ENCODE measurements at regions not wholly inside any gene's neighbourhood (a gene's known extent, or its start where the extent isn't known, plus 50 kb on each side); places are given as distances from the start of the nearest gene placed in this dataset.

DNA sequence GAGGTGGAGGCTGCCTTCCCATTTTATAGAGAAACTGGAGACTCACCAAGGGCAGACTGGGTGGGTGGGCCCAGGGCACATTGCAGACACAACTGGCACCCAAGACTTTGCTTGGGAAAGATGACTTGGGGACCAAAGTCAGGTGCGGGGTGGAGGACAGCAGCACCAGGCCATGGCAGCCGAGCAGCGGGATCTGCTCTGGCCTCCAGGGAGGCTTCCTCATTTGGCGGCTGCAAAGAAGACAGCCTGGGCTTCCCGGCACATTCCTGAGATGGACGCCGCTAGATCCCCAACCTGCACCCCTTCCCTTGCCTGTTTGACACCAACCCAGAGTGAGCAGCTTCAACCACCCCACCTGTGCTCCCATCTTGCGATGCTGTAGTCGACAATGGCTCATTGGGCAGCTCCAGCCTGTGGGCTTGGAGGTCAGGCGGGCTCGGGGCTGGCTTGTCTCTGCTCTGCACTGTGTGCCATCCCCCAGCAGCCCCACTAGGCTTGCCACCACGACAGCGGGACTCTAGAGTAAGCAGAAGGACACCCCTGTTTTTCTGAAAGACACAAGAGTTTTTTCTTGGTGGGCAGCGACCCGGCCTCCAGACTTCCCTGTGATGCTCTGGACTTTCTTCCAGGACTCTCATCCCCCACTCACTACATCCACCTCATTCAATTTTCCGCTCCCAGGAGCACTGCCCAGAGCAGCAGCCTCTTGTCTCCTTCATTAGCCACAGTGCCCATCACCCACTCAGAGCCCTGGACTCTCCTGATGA lies 184.9 kb upstream of the CST7 start:
- DNase-seq: no peak

DNA sequence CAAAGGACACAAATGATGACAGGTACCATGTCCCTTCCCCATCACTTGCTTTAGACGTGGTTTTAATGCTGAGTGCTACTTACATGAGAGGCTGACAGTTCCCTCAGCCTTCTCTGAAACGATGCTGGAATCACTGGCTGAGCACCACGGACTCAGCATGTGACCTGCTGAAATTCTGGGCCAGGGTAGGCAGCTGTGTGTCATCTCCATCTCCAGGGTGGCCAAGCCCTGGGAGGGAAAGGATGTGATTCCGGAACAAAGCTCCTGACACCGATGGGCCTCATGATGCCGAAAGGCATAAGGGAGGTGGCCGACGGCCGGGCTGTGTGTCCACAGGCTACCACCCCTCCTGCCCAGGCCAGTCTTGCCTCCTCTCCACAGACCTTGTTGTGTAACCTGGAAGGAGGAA lies 184.3 kb upstream of the CST7 start:
- DNase-seq: no peak

DNA sequence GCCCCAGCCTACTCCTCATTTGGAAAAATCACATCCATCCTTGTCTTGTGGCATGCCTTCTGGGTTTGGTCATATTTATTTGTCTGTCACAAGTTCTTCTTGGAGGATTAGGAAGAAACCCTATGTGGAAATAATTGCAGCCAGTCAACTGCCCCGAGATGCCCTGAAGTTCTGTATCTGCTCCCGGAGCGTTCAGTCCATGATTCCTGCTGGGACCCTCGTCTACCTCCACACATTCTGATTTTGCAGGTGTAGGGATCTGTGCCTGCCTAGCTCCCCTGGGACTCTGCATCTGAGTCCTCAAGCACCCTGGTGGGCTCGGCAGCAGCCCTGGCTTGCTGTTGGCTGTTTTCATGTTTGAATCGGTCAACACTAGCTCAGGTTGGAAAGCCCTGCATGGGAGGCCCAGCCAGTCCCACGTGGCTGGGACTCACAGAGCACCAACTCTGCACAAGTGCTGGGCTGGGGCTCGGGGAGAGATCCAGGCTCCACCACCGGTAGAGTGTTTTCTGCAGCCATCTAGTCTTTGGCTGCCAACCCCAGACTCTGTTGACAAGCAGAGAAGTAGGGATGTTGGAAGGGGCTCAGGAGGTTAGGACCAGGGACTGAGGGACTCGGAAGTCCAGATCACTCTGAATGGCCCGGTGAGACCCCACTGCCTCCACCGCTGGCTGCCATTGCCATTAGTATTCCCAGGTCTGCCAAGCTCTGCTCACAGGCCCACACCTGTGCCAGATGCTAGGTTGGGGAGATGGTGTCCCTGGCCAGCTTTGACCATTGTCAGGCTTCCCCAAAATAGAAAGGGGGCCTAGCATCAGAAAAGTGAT lies 183.5 kb upstream of the CST7 start:
- no peak for DNase-seq

DNA sequence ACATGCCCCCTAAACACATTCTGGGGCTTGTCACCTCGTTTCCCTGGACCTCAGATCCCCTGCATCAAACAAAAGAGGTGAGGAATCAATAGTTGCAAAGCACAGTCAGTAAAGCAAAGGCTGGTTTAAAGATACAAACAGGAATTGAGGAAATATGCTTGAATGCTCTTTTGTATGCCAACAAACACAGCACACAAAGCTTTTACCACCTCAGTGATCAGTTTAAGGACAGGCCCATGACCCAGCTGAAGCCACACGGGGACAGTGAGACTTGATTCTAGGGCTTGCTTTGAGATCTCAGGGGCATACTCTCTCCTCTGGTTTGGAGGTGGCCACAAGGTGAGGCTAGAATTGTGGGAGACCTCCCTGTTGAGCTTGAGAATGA lies 182.9 kb upstream of the CST7 start:
- no peak for DNase-seq

DNA sequence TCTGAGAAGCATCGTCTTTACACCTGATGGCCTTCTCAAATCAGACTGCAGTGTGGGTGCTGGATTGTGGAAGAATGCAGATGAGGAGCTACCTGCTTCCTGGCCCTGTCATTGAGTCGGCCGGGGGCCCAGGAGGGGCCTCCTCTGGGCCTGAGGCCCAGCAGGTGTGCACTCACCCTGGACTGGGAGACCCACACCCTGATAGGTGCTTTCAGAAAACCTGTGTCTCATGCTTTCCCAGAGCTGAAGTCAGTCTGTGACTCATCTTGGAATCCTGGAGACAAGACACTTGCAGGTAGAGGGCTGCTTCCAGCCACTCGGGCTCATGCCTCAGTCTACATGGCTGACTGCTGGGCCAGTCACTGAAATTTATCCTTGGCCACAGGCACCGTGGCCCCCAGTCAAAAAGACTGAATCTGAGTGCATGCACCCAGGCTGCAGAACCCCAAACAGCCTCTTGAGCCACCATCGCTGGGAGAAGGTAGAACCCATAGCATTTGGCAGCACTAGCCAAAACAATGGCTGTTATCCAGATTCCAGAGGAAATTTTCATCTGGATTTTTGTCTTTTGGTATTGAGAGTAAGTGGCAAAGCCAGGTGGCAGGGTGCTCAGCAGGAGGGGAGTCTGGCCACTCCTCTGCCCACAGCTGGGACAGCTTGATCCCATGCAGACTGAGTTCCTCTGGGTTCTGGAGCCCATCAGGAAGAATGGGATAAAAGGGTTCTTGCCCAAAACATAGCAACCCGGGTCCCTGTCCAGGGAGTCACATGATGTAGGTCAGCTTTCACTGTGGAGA lies 182.0 kb upstream of the CST7 start:
- DNase-seq: no peak

DNA sequence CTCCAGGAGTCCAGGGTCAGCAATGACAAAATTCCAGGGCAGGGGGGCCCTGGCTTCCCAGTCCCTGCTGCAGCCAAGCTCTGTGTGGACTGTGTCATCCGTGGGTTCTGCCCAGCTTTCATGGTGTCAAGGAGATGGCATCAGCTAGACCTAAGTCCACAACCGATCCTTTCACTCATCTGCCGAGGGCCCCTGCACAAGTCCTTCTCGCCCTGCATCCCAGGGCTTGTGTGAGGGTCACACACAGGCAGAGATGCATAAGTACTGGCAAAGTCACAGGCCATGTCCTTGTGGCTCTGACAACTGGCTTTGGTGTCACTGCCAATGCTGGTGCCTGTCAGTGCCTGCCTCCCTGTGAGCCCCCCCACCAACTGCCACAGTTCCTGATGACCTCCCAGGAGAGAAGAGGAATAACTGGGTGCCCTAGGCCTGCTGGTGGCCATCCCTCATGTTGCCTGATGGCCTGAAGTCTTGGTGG lies 181.4 kb upstream of the CST7 start:
- no peak for DNase-seq

DNA sequence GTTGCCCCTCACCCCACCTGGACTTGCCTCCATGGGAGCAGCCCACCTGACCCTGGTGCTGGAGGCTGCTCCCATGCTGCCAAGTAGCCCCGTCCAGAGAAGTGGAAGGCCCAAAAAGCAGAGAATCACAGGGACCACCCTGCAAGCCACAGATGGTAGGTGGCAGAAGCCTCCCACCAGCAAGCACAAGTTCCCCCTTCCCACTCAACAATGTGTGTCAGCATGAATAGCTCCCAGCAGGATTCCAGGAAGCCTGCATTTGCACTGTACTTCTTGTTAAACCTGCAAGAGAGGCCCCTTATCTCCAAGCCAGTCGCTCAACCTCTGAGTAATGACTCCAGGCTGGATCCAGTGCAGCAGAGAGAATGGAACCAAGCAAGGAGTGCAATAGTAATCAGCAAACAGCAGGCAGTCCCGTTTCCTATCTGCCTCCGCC lies 180.8 kb upstream of the CST7 start:
- no peak for DNase-seq

DNA sequence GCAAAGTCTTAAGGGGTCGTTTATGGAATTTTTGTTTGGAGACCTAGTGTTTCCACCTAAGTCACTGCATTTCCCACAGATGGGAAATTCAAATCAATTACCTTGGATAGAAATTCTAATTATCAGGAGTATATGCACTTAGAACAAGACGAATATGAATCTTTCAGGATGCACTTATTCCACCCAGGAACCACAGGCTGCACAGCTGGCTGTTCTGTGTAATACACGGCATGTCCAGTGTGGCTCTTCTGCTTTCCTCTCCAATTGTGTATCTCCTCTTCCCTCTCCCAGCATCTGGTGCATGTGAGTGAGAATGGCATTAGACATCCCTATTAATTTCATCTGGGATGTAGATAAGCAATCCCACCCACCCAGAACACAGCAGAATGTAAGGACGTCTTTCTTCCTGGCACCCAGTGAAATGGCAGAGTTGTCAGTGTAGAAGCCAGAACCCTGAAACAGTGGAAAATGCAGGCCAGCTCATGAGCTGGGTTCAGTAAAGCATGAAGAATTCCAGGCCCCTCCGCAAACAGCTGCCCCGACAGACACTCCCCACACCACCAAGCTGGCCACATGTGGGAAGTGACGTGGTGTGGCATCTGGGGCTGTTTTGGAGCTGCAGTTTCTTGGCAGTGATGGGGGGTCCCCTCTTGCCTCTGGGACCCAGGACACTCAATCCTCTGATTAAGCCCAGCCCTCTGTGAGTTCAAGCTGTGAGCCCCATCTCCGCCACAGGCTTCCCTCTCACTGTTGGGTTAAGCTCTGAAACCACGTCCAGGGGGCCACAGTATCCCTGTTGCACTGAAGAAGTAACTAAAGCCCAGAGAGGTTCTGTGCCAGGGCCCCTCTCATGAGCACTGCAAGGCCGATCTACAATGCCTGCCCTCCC lies 180.1 kb upstream of the CST7 start:
- no peak for DNase-seq

DNA sequence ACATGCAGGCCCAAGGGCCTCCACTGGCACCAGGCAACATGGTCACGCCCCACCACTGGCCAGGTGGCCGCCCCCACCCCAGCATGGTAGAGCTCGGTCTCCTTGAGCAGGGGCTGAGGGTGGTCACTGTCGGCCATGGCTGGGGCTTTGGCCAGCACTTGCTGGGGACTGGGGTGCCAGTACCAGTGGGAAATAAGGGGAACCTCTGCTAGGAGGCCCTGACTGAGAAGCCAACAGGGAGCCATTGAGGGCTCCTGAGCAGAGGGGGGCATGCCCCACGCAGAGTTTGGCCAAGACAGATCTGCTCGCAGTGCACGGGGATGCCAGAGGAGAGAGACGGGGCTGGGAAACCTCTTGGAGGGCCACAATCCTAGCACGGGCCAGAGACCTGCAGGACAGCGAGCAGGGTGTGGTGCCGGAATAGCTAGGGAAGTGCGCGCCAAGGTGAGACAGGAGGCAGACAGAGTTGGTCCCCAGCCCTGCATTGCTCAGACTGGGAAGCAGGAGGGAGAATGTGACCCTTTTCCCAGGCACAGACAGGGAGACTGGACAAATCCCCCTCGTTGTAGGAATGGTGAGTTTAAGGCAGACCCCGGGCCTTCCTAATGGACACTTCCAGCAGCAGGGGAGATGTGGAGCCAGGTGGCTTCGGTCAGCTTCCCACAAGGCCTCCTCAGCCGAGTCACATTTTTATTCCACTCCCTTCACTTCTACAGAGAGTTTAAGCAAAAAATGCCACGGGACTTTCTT lies 179.0 kb upstream of the CST7 start:
- no peak for DNase-seq

DNA sequence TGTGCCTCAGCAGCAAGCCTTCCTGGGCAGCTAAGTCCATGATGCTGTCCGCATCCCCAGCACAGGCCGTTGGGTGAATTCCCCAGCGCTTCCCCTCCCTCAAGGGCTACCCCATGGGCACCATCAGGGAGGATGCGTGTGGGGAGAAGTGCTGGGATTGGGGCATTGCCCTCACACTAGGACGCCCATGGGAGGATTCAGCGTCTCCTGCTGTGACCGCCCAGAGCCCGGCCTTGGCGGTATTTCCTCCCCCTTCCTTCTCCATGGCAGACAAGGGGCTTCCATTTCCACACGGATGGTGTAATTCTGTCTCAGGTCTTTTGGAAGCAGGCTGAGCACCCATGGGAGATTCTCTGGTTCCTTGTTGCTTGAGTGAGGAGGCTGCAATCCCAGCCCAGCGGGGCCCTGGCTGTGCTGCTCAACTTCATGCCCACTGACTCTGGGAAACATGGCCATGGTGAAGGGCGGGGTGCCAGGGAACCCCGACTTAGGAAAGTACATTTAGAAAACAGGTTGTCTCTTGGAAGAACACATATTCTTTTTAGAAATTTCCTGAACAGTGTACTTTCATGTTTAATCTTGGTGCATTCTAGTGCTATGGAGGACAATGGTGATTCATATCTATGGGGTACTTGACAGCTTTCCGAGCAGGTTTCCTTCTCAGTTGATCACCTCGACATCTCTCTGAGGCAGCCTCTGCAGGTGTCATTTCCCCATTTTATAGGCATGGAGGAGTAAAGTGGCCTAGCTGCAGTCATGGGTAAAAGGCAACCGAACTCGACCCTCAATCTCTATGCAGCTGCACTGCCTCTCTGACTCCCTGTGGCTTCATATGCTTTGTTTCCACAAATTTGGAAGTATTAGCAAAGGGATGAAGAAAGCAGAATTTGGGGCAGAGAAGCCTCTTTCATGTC lies 178.2 kb upstream of the CST7 start:
- no peak for DNase-seq

DNA sequence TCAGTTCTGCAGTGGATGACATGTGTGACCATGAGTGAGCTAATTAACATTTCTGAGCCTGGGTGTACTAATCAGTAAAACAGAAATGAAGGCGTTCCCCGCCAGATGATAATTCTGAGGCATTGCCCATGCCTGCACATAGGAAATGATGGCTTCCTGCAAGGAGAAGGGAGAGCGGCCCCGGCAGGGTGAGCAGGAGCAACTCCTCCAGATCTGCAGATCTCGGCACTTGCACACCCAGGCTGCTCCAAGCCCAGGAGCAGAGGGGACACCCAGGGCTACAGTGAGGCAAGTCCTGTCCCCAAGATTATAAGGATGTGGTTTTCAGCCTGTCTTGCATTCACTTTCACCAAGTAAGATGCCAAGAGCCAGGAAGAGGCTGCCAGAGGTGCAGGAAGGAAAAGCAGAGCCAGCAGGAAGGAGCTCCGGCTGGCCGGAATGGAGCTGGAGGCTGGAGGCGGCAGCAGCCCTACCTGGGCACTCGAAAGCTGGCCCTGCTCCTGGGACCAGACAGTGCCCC lies 177.5 kb upstream of the CST7 start:
- no peak for DNase-seq

DNA sequence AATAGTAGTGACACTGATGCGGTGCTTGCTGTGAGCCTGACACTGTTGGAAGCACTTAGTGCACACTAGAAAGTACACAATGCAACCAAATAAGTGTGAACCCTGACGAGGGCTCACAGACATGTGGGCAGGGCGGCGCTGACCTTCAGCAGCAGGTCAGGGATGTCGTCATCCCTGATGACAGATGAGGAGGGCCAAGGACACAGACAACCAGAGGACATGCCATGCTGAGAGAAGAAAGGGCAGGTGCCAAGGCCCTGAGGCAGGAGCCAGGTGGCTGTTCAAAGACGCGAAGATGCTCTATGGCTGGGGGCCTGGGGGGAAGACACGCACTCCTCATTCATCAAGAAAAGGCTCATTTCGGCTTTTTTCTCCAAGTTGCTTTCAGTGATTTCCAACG lies 176.4 kb upstream of the CST7 start:
- DNase-seq: no peak

DNA sequence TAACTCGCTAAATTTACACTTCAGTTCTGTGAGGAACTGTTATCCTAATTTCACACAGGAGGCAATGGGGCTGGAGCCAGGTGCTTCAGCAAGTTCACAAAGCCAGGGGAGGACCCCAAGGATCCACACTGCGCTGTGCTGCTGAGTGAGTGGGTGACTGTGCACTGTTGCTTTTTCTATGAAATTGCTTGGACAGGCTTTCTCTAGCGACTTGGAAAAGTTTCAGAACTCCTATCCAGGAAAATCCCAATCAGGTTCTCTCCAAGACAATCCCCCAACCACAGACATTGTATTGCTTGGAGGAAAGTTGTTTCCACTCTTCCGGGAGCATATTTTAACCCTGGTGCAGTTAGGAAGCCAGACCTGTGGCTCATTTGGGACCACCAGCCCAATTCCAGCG lies 175.9 kb upstream of the CST7 start:
- DNase-seq: no peak

DNA sequence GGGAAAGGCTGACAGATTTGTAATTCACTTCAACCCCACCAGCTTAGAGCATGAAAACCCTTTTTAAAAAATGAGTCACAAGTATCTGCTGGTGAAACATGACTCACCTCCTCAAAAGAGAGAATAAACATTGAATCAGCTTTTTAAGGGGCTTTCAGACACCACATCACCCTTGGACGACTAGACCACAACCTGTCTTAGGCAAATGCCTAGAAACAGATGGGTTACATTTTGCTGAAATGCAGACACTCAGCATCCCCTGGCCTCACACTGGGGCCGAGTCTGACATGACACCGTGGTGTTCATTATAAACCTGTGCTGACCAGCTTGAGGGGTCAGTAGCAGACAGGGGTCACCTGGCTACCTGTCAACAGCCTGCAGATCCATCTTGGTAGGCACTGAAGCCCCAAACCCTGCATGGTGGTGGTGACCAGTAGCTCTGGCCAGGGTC lies 175.3 kb upstream of the CST7 start:
- DNase-seq: no peak

DNA sequence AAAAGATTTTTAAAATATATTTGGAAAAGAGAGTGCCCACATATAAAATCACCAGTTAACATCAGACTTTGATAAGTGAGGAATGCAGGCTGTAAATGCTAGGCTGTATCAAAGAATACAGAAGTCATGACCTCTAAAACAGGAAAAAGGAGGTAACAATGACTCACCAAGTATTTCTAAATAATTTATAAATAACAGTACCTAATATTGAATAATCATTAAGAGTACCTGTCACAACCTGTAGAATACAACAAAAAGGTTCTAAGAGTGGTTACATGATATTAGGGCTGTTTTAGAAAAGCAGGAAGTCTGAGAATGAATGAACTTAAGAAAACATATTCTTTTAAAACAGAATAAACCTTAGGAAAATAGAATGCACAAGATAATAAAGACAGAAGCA lies 173.1 kb upstream of the CST7 start:
- no peak for DNase-seq

DNA sequence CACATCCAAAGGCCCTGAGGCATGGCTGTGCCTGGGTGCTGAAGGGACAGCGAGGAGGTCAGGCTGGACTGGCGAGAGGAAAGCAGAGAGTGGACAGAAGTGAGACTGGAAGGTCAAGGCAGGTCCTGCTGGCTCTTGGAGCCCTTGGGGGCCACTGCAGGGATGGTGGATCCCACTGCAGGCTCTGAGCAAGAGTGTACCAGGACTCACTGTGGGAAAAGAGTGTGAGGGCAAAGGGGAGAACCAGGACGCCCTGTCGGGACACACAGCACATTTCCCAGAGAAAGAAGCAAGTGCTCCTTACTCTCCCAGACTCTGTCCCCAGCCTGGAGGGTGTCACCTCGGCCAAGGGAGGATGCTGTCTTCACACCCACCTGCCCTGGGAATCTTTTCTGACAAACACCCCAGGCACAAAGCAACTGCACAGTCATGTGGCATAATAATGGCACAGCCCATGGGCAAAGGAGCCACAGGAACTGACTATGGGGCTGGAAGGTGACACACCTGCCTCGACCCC lies 172.3 kb upstream of the CST7 start:
- no peak for DNase-seq

DNA sequence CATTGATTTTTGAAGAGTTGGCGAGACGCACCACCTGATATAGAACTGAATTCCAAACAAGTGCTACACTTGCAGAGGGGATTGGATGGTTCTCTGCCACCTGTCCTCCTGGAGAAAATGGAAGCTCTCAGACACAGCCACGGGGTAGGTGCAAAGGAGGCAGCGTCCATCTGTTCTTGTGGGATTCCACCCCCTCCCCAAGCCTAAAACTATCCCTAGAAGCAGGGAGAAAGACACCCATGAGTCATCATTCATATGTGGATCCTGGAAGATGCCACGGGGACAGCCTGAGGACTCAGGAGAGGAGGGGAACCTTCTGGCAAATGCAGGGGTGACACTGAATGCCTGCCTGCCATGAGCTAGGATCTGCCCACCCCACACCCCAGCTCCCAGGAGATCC lies 171.3 kb upstream of the CST7 start:
- no peak for DNase-seq

DNA sequence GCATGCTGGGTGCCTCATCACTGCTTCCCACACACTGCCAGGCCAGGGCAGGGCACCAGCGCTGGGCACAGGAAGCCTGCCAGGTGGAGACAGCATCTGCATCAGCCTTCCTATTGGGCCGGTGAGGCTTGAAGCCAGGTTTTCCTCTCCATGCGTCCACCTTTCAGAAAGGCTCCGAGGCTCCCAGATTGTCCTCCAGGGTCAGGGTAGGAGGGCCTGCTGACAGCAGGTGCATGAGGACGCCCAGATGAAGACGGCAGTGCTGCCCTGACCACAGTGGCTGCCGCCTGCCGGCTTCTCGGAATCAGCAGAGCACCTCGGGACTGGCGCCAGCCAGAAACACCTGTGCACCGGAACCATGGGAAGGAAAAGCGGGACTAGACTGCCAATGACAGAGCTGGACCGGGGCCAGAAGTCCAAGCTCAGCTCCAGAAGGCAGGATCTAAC lies 170.5 kb upstream of the CST7 start:
- DNase-seq: no peak

DNA sequence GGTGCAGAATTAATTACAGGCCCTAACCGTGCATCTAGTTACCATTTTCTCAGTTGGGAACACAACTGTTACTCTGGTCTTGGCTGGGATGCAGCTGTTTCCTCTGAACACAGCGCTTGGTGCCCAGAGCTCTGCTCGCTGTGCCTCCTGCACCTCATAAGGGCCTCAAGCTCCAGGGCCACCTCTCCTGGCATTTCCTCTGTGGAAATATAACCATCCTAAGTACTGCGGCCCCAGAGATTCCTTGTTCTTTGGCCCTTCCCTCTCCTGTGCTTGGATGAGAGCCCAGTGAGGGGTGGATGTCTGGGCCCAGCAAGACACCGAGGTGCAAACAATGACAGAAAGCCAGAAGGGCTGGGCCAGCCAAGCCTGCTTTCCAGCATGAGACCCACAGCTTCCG lies 169.9 kb upstream of the CST7 start:
- no peak for DNase-seq

DNA sequence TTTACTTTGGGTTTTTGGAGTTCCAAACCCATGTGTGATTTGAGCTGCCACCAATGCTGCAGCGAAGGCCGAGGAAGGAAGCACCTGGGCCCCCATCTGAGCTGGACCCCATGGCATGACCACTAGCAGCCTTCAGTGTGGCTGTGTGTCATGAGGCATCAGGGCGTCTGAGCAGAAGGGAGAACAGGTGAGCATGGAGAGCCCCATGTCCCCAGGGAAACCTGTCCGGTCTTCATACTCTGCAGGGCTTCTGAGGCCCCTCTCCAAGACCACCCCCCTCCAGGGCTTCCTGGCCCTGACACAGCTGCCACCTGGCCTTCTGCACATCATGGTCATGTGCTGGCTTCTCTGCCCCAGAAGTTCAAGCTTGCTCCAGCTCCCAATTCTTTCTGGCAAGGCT lies 169.1 kb upstream of the CST7 start:
- no peak for DNase-seq

All from DMS 273 treated with DMSO at 0.1 percent for 48 hours (cell line).